ENCODE measurements at regions not wholly inside any gene's neighbourhood (a gene's known extent, or its start where the extent isn't known, plus 50 kb on each side); places are given as distances from the start of the nearest gene placed in this dataset.

GRCh38 chr7:41574377-41574776 is 128.5 kb downstream of the INHBA start (continued):
- TF ChIP-seq REST (IDR thresholded peaks at IDR 0.05; ENCODE audit: unreplicated experiment), result no peak

- Histone ChIP-seq H3K4me2 (no peak overlapping the region), H2AFZ (no peak overlapping the region; the same call in 1 of the 2 replicates), H3F3A (replicated peaks; ENCODE audit: low read depth) (no peaks in the 10 kb centered on the region), H3K27me3 (ENCODE audit: insufficient read depth) (no peaks in the 10 kb centered on the region), H3K79me2 (replicated peaks; ENCODE audit: insufficient read depth) (no peaks in the 10 kb centered on the region), H3K27ac (ENCODE audit: low read depth) (no peak overlapping the region), H3K4me3 (no peak overlapping the region), H3K4me1 (ENCODE audit: insufficient read depth) (no peaks in the 10 kb centered on the region; the same call in 1 of the 2 replicates), H4K20me1 (replicated peaks; ENCODE audit: insufficient read depth) (no peaks in the 10 kb centered on the region), H3K9me2 (ENCODE audit: insufficient read depth) (0 out of 2 replicates have a peak, but pooled peaks cover 6% of the 10 kb centered on the region), H3K36me3 (ENCODE audit: insufficient read depth) (no peaks in the 10 kb centered on the region)
- DNase-seq (ENCODE audit: low spot score), result no peak
- ATAC-seq, result no peak
- Mint-ChIP-seq H3K36me3 (ENCODE audit: low read depth) (no peaks in the 10 kb centered on the region), H3K27ac (no peak overlapping the region), H3K4me1 (peaks cover 14% of the 10 kb centered on the region), H3K9me3 (no peaks in the 10 kb centered on the region), H3K27me3 (ENCODE audit: insufficient read depth, low read depth, poor library complexity) (no peaks in the 10 kb centered on the region), H3K4me3 (no peak overlapping the region)
- no peak for TF ChIP-seq EZH2phosphoT487 (IDR thresholded peaks at IDR 0.05; ENCODE audit: unreplicated experiment)
Measured at GRCh38 chr7:41573862-41574261, 129.0 kb downstream of the INHBA start.

GRCh38 chr7:41573443-41573842 is 129.4 kb downstream of the INHBA start:
- H3K36me3 ChIP-seq (ENCODE audit: insufficient read depth), result 0 out of 2 replicates have a peak, but pooled peaks cover 2% of the 10 kb centered on the region
- H3K27me3 Mint-ChIP-seq (ENCODE audit: insufficient read depth, low read depth, poor library complexity), result no peaks in the 10 kb centered on the region
- H3K27ac ChIP-seq (ENCODE audit: low read depth), result no peak overlapping the region
- H3K4me1 Mint-ChIP-seq, result peaks cover 14% of the 10 kb centered on the region
- H3K36me3 Mint-ChIP-seq (ENCODE audit: low read depth), result no peaks in the 10 kb centered on the region
- 0 out of 2 replicates have a peak, but pooled peaks cover 2% of the 10 kb centered on the region for H3K9me2 ChIP-seq (ENCODE audit: insufficient read depth)
- H4K20me1 ChIP-seq (replicated peaks; ENCODE audit: insufficient read depth), result no peaks in the 10 kb centered on the region
- DNase-seq (ENCODE audit: low spot score) (no peak), ATAC-seq (no peak)
- H3K27ac Mint-ChIP-seq, result no peak overlapping the region
- no peaks in the 10 kb centered on the region for H3F3A ChIP-seq (replicated peaks; ENCODE audit: low read depth)
- H3K4me1 ChIP-seq (ENCODE audit: insufficient read depth), result no peaks in the 10 kb centered on the region; the same call in 1 of the 2 replicates
- TF ChIP-seq EZH2 (IDR thresholded peaks at IDR 0.05; ENCODE audit: low read depth, unreplicated experiment) (no peak), CREB1 (CRISPR knock-in tag; IDR thresholded peaks at IDR 0.05; ENCODE audit: low read depth) (no peak), REST (IDR thresholded peaks at IDR 0.05; ENCODE audit: unreplicated experiment) (no peak)
- no peak overlapping the region for H3K4me3 ChIP-seq
- no peaks in the 10 kb centered on the region for H3K79me2 ChIP-seq (replicated peaks; ENCODE audit: insufficient read depth)
- no peak overlapping the region for H3K4me2 ChIP-seq
- no peaks in the 10 kb centered on the region for H3K27me3 ChIP-seq (ENCODE audit: insufficient read depth)
- no peak overlapping the region for H3K4me3 Mint-ChIP-seq
- no peak overlapping the region for H2AFZ ChIP-seq
- H3K9me3 Mint-ChIP-seq, result no peaks in the 10 kb centered on the region

Data from GM23338 (cell line).